ENCODE measurements at regions not wholly inside any gene's neighbourhood (a gene's known extent, or its start where the extent isn't known, plus 50 kb on each side); places are given as distances from the start of the nearest gene placed in this dataset.

DNA sequence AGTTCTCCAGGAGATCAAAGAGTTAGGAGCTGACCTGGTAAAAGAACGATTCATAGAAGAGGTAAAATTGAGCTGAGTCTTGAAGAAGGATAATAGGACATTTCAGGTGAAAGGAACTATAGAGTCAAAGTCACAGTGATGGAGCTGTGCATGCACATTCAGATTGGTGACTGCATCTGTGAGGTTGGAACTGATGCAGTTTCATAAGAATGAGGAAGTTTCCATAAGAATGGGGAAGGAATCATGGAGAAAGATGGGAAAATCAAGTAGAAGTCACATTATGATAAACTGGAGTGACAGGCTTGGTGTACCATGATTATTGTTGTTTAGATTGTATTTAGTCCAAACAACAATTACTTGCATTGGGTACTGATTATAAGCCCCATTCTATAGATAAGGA is 232.2 kb downstream of the FAM76B start:
- Histone ChIP-seq H3K27me3 (ENCODE audit: control insufficient read depth in 2 of 2, insufficient read depth in 2 of 2, low read length in 2 of 2) (no peaks in the 10 kb centered on the region), H3K36me3 (ENCODE audit: control insufficient read depth in 2 of 2, insufficient read depth in 2 of 2, low read length in 2 of 2) (no peaks in the 10 kb centered on the region), H3K4me1 (ENCODE audit: control insufficient read depth in 2 of 2, insufficient read depth in 2 of 2, low read length in 2 of 2) (no peaks in the 10 kb centered on the region), H3K9ac (ENCODE audit: low read depth in 1 of 2, low read length in 2 of 2) (no peak overlapping the region), H3K4me3 (ENCODE audit: low read length in 2 of 2) (no peak overlapping the region), H3K9me3 (ENCODE audit: control insufficient read depth in 2 of 2, low read length in 2 of 2) (no peaks in the 10 kb centered on the region), H3K27ac (ENCODE audit: low read depth in 2 of 2, low read length in 2 of 2) (no peak overlapping the region)

- H3K9me3 ChIP-seq (ENCODE audit: control insufficient read depth in 2 of 2, low read length in 2 of 2) = no peaks in the 10 kb centered on the region
- H3K9ac ChIP-seq (ENCODE audit: low read depth in 1 of 2, low read length in 2 of 2) = no peak overlapping the region
- no peak overlapping the region for H3K27ac ChIP-seq (ENCODE audit: low read depth in 2 of 2, low read length in 2 of 2)
- H3K4me3 ChIP-seq (ENCODE audit: low read length in 2 of 2) = no peak overlapping the region
- H3K27me3 ChIP-seq (ENCODE audit: control insufficient read depth in 2 of 2, insufficient read depth in 2 of 2, low read length in 2 of 2) = no peaks in the 10 kb centered on the region
- H3K4me1 ChIP-seq (ENCODE audit: control insufficient read depth in 2 of 2, insufficient read depth in 2 of 2, low read length in 2 of 2) = no peaks in the 10 kb centered on the region
- H3K36me3 ChIP-seq (ENCODE audit: control insufficient read depth in 2 of 2, insufficient read depth in 2 of 2, low read length in 2 of 2) = no peaks in the 10 kb centered on the region
Measured at GRCh38 chr11:95556342-95557163, 233.0 kb downstream of the FAM76B start.

GRCh38 chr11:95556011-95556341 is 233.6 kb downstream of the FAM76B start:
- Histone ChIP-seq H3K27ac (ENCODE audit: low read depth in 2 of 2, low read length in 2 of 2) (no peak overlapping the region), H3K9ac (ENCODE audit: low read depth in 1 of 2, low read length in 2 of 2) (no peak overlapping the region), H3K36me3 (ENCODE audit: control insufficient read depth in 2 of 2, insufficient read depth in 2 of 2, low read length in 2 of 2) (no peaks in the 10 kb centered on the region), H3K4me1 (ENCODE audit: control insufficient read depth in 2 of 2, insufficient read depth in 2 of 2, low read length in 2 of 2) (no peaks in the 10 kb centered on the region), H3K27me3 (ENCODE audit: control insufficient read depth in 2 of 2, insufficient read depth in 2 of 2, low read length in 2 of 2) (no peaks in the 10 kb centered on the region), H3K4me3 (ENCODE audit: low read length in 2 of 2) (no peak overlapping the region), H3K9me3 (ENCODE audit: control insufficient read depth in 2 of 2, low read length in 2 of 2) (no peaks in the 10 kb centered on the region)

DNA sequence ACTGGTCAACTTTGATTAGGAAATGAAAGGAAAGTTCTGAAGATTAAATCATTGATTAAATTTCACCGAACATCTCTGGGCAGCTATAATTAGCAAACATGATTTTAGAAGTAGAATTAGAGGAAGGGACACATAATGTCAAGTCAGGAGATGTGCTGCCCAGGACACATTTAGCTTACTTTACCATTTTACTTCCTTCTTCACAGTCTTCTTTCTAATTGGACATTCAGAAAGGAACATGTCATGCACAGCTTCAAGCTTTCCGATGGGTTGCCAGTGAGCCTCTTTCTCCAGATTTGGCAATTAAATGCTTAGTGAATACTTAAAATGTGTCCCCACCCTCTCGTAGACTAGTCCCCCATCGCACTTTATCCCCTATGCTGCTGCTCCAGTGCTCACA is 234.7 kb downstream of the FAM76B start:
- no peak overlapping the region for H3K4me3 ChIP-seq (ENCODE audit: low read length in 2 of 2)
- no peak overlapping the region for H3K9ac ChIP-seq (ENCODE audit: low read depth in 1 of 2, low read length in 2 of 2)
- H3K36me3 ChIP-seq (ENCODE audit: control insufficient read depth in 2 of 2, insufficient read depth in 2 of 2, low read length in 2 of 2) = no peaks in the 10 kb centered on the region
- H3K27ac ChIP-seq (ENCODE audit: low read depth in 2 of 2, low read length in 2 of 2) = no peak overlapping the region
- H3K27me3 ChIP-seq (ENCODE audit: control insufficient read depth in 2 of 2, insufficient read depth in 2 of 2, low read length in 2 of 2) = no peaks in the 10 kb centered on the region
- no peaks in the 10 kb centered on the region for H3K4me1 ChIP-seq (ENCODE audit: control insufficient read depth in 2 of 2, insufficient read depth in 2 of 2, low read length in 2 of 2)
- H3K9me3 ChIP-seq (ENCODE audit: control insufficient read depth in 2 of 2, low read length in 2 of 2) = no peaks in the 10 kb centered on the region

GRCh38 chr11:95549301-95549700 is 240.3 kb downstream of the FAM76B start:
- H3K9ac ChIP-seq (ENCODE audit: low read depth in 1 of 2, low read length in 2 of 2) = no peak overlapping the region
- H3K9me3 ChIP-seq (ENCODE audit: control insufficient read depth in 2 of 2, low read length in 2 of 2) = no peaks in the 10 kb centered on the region
- H3K4me1 ChIP-seq (ENCODE audit: control insufficient read depth in 2 of 2, insufficient read depth in 2 of 2, low read length in 2 of 2) = no peaks in the 10 kb centered on the region
- no peaks in the 10 kb centered on the region for H3K36me3 ChIP-seq (ENCODE audit: control insufficient read depth in 2 of 2, insufficient read depth in 2 of 2, low read length in 2 of 2)
- H3K4me3 ChIP-seq (ENCODE audit: low read length in 2 of 2) = no peak overlapping the region
- no peak overlapping the region for H3K27ac ChIP-seq (ENCODE audit: low read depth in 2 of 2, low read length in 2 of 2)
- no peaks in the 10 kb centered on the region for H3K27me3 ChIP-seq (ENCODE audit: control insufficient read depth in 2 of 2, insufficient read depth in 2 of 2, low read length in 2 of 2)

GRCh38 chr11:95548416-95548815 is 241.2 kb downstream of the FAM76B start:
- Histone ChIP-seq H3K9ac (ENCODE audit: low read depth in 1 of 2, low read length in 2 of 2) (no peak overlapping the region), H3K27me3 (ENCODE audit: control insufficient read depth in 2 of 2, insufficient read depth in 2 of 2, low read length in 2 of 2) (no peaks in the 10 kb centered on the region), H3K4me1 (ENCODE audit: control insufficient read depth in 2 of 2, insufficient read depth in 2 of 2, low read length in 2 of 2) (no peaks in the 10 kb centered on the region), H3K9me3 (ENCODE audit: control insufficient read depth in 2 of 2, low read length in 2 of 2) (no peaks in the 10 kb centered on the region), H3K27ac (ENCODE audit: low read depth in 2 of 2, low read length in 2 of 2) (no peak overlapping the region), H3K4me3 (ENCODE audit: low read length in 2 of 2) (no peak overlapping the region), H3K36me3 (ENCODE audit: control insufficient read depth in 2 of 2, insufficient read depth in 2 of 2, low read length in 2 of 2) (no peaks in the 10 kb centered on the region)

- Histone ChIP-seq H3K4me1 (ENCODE audit: control insufficient read depth in 2 of 2, insufficient read depth in 2 of 2, low read length in 2 of 2) (no peaks in the 10 kb centered on the region), H3K27me3 (ENCODE audit: control insufficient read depth in 2 of 2, insufficient read depth in 2 of 2, low read length in 2 of 2) (no peaks in the 10 kb centered on the region), H3K27ac (ENCODE audit: low read depth in 2 of 2, low read length in 2 of 2) (no peak overlapping the region), H3K9ac (ENCODE audit: low read depth in 1 of 2, low read length in 2 of 2) (no peak overlapping the region), H3K36me3 (ENCODE audit: control insufficient read depth in 2 of 2, insufficient read depth in 2 of 2, low read length in 2 of 2) (no peaks in the 10 kb centered on the region), H3K4me3 (ENCODE audit: low read length in 2 of 2) (no peak overlapping the region), H3K9me3 (ENCODE audit: control insufficient read depth in 2 of 2, low read length in 2 of 2) (no peaks in the 10 kb centered on the region)
Measured at GRCh38 chr11:95547976-95548375, 241.6 kb downstream of the FAM76B start.

GRCh38 chr11:95547186-95547585 is 242.4 kb downstream of the FAM76B start:
- Histone ChIP-seq H3K27ac (ENCODE audit: low read depth in 2 of 2, low read length in 2 of 2) (no peak overlapping the region), H3K36me3 (ENCODE audit: control insufficient read depth in 2 of 2, insufficient read depth in 2 of 2, low read length in 2 of 2) (no peaks in the 10 kb centered on the region), H3K9ac (ENCODE audit: low read depth in 1 of 2, low read length in 2 of 2) (no peak overlapping the region), H3K4me1 (ENCODE audit: control insufficient read depth in 2 of 2, insufficient read depth in 2 of 2, low read length in 2 of 2) (no peaks in the 10 kb centered on the region), H3K27me3 (ENCODE audit: control insufficient read depth in 2 of 2, insufficient read depth in 2 of 2, low read length in 2 of 2) (no peaks in the 10 kb centered on the region), H3K9me3 (ENCODE audit: control insufficient read depth in 2 of 2, low read length in 2 of 2) (no peaks in the 10 kb centered on the region), H3K4me3 (ENCODE audit: low read length in 2 of 2) (no peak overlapping the region)

DNA sequence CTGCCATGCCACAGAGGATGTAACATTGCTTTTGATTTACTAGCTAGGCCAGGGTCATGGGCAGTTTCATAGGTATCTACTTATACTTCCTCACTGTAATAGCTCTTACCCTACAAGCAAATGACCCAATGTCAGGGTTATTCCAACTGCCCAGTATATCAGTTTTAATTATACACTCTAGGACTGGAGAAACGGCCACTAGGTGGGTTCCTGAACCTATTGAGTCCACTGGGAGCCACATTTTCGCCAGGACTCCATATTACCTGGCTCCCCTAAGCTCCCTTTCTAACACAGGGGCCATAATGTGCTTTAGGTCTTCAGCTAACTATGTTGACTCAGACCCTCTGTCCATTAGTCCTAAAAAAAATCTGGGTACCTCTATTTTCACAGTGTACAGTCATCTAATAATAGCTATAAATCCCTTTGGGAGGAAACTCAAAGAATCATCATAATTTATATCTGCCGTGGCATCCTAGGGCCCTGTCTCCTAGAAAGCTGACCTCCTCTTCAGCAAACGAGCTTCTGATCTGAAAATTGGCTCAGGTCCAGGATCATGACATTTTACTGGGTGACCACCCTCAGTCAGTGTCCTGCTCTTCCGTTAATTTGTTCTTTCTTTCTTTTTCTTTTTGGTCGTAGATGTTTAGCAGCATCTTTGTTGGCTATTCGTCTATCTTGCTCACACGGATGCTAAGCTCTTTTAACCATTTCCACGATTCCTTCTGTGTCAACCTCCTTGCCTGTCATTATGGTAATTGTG is 244.3 kb downstream of the FAM76B start:
- H3K27ac ChIP-seq (ENCODE audit: low read depth in 2 of 2, low read length in 2 of 2) = no peak overlapping the region
- no peaks in the 10 kb centered on the region for H3K27me3 ChIP-seq (ENCODE audit: control insufficient read depth in 2 of 2, insufficient read depth in 2 of 2, low read length in 2 of 2)

DNA sequence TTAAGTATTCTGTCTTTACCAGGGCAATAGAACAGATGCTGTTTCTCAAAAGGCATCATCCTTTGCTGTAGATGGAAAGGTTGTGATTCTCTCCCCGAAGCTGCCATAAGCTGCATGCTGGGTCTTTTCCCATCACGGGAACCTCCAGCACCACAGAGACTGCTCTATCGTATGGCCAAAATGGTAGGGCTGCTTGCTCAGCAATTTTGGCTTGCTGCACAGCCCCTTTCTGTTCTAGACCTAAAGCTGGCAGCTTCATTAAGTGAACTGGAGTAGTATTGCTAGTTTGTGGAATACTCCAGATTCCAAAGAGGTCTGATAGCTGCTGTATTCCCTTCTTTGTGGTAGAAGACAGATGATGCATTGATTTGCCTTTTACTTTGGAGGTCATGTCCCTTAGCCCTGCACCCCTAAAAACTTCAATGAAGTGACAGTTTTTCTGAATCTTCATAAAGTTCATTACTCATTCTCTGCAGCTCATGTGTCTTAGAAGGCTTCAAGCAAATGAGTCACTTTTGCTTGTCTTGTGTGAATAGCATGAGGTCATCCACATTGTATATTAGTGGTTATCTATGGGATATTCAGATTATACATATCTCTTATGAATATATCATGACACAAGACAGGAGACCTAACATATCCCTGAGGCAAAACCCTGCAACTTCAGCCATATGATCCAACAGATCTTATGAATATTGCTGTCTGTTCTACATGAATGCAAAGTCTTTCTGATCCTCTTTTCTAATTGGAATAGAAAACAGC is 245.3 kb downstream of the FAM76B start:
- H3K27ac ChIP-seq (ENCODE audit: low read depth in 2 of 2, low read length in 2 of 2) = no peak overlapping the region
- no peak overlapping the region for H3K9ac ChIP-seq (ENCODE audit: low read depth in 1 of 2, low read length in 2 of 2)
- no peaks in the 10 kb centered on the region for H3K9me3 ChIP-seq (ENCODE audit: control insufficient read depth in 2 of 2, low read length in 2 of 2)
- no peaks in the 10 kb centered on the region for H3K4me1 ChIP-seq (ENCODE audit: control insufficient read depth in 2 of 2, insufficient read depth in 2 of 2, low read length in 2 of 2)
- no peaks in the 10 kb centered on the region for H3K27me3 ChIP-seq (ENCODE audit: control insufficient read depth in 2 of 2, insufficient read depth in 2 of 2, low read length in 2 of 2)
- H3K4me3 ChIP-seq (ENCODE audit: low read length in 2 of 2) = no peak overlapping the region
- no peaks in the 10 kb centered on the region for H3K36me3 ChIP-seq (ENCODE audit: control insufficient read depth in 2 of 2, insufficient read depth in 2 of 2, low read length in 2 of 2)

More for the DNA sequence above, 244.3 kb downstream of the FAM76B start:
- no peak overlapping the region for H3K9ac ChIP-seq (ENCODE audit: low read depth in 1 of 2, low read length in 2 of 2)
- no peaks in the 10 kb centered on the region for H3K9me3 ChIP-seq (ENCODE audit: control insufficient read depth in 2 of 2, low read length in 2 of 2)
- H3K4me1 ChIP-seq (ENCODE audit: control insufficient read depth in 2 of 2, insufficient read depth in 2 of 2, low read length in 2 of 2) = no peaks in the 10 kb centered on the region
- H3K4me3 ChIP-seq (ENCODE audit: low read length in 2 of 2) = no peak overlapping the region
- no peaks in the 10 kb centered on the region for H3K36me3 ChIP-seq (ENCODE audit: control insufficient read depth in 2 of 2, insufficient read depth in 2 of 2, low read length in 2 of 2)
